Erythroblast (primary cell): ENCODE measurements at regions not wholly inside any gene's neighbourhood (a gene's known extent, or its start where the extent isn't known, plus 50 kb on each side); places are given as distances from the start of the nearest gene placed in this dataset.

ENCODE experiments used
- GATA1 ChIP-seq: IDR thresholded peaks from 2 replicates; pipeline ENCODE4 v1.6.1; 2011; ENCODE audit warnings: low read depth, mild to moderate bottlenecking, control low read depth, low read length, moderate library complexity
- POLR2A ChIP-seq: IDR thresholded peaks from 2 replicates; pipeline ENCODE4 v1.6.1; 2011; ENCODE audit warnings: mild to moderate bottlenecking, low read length

DNA sequence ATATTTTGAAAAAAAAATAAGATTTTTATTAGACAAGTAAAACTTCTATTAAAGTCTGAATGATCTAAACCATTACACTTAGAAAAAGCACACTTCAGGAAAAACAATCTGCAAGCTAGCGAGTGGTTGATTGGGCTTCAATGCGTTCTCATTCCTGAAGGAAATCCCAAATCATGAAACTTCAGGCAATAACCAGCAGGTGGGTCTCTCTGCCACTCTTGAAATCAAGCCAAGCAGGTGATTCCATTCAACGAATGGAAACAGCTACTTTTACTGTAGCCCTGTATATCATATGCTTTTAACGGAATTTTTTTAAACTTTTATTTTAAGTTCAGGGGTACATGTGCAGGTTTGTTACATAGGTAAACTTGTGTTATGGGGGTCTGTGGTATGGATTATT, 234.5 kb upstream of the TRPM3 start:
- no peak for TF ChIP-seq POLR2A
- no peak for TF ChIP-seq GATA1
